DND-41 (cell line): ENCODE measurements at regions not wholly inside any gene's neighbourhood (a gene's known extent, or its start where the extent isn't known, plus 50 kb on each side); places are given as distances from the start of the nearest gene placed in this dataset.

Experiments used
- ATAC-seq: fragments of 200-7000 bp; cut with Tn5 transposase; 3 replicates; pipeline ENCODE4 v1.9.1; 2021; ENCODE audit warnings: low read depth; ENCODE audit not compliant: insufficient read depth
- DNase-seq: peaks from one replicate; pipeline ENCODE4 v3.0.0-alpha.2; 2020
- H2AFZ ChIP-seq: 2 replicates; pipeline ENCODE4 v1.6.0; 2012; ENCODE audit warnings: low read depth, low read length
- H3K27ac ChIP-seq: 2 replicates; pipeline ENCODE4 v1.5.1; 2012; ENCODE audit warnings: low read length, inconsistent platforms
- H3K27me3 ChIP-seq: fragments of 200-600 bp; sonication (generic); 2 replicates; pipeline ENCODE4 v1.6.0; 2012; ENCODE audit warnings: low read length, mild to moderate bottlenecking, inconsistent platforms; ENCODE audit not compliant: insufficient read depth, poor library complexity
- H3K36me3 ChIP-seq: 2 replicates; pipeline ENCODE4 v1.5.1; 2012; ENCODE audit warnings: low read length, inconsistent platforms; ENCODE audit not compliant: insufficient read depth
- H3K4me1 ChIP-seq: 2 replicates; pipeline ENCODE4 v1.5.1; 2012; ENCODE audit warnings: mild to moderate bottlenecking, low read length; ENCODE audit not compliant: insufficient read depth
- H3K4me2 ChIP-seq: 2 replicates; pipeline ENCODE4 v1.6.0; 2012; ENCODE audit warnings: mild to moderate bottlenecking, moderate library complexity, low read length, inconsistent platforms; ENCODE audit not compliant: insufficient read depth
- H3K4me3 ChIP-seq, 2 experiments: fragments of 200-600 bp in 1 of 2; shearing (Covaris generic) in 1 of 2; 2 replicates each; pipeline ENCODE4 v1.5.1; 2012 to 2016; ENCODE audit warnings: inconsistent platforms in 2 of 2, low read length in 2 of 2, mild to moderate bottlenecking in 2 of 2, low read depth in 1 of 2, moderate library complexity in 1 of 2
- H3K79me2 ChIP-seq: 2 replicates; pipeline ENCODE4 v1.6.0; 2012; ENCODE audit warnings: low read length, inconsistent platforms; ENCODE audit not compliant: insufficient read depth
- H3K9ac ChIP-seq: 2 replicates; pipeline ENCODE4 v1.6.0; 2012; ENCODE audit warnings: low read depth, mild to moderate bottlenecking, inconsistent platforms, low read length, moderate library complexity
- H3K9me3 ChIP-seq: 2 replicates; pipeline ENCODE4 v1.5.1; 2012; ENCODE audit warnings: low read length, moderate library complexity, mild to moderate bottlenecking, inconsistent platforms; ENCODE audit not compliant: insufficient read depth, severe bottlenecking
- H4K20me1 ChIP-seq: 2 replicates; pipeline ENCODE4 v1.6.0; 2012; ENCODE audit warnings: low read length; ENCODE audit not compliant: insufficient read depth
- CTCF ChIP-seq: IDR thresholded peaks from 2 replicates; pipeline ENCODE4 v1.5.1; 2012; ENCODE audit warnings: borderline replicate concordance, low read length, moderate library complexity, mild to moderate bottlenecking; ENCODE audit not compliant: poor library complexity, severe bottlenecking; ENCODE audit errors: extremely low read depth
- EZH2 ChIP-seq: IDR thresholded peaks from 3 replicates; pipeline ENCODE4 v1.6.1; 2012; ENCODE audit warnings: borderline replicate concordance, low read depth, mild to moderate bottlenecking, moderate library complexity, low read length, inconsistent platforms; ENCODE audit not compliant: severe bottlenecking

- H4K20me1 ChIP-seq, result no peaks in the 10 kb centered on the region
- no peaks in the 10 kb centered on the region for H3K36me3 ChIP-seq
- H3K4me3 ChIP-seq, result no peak overlapping the region
- DNase-seq (no peak), ATAC-seq (no peak)
- no peak overlapping the region for H2AFZ ChIP-seq
- no peaks in the 10 kb centered on the region for H3K79me2 ChIP-seq
- H3K27me3 ChIP-seq, result no peaks in the 10 kb centered on the region
- H3K27ac ChIP-seq, result no peak overlapping the region
- H3K9me3 ChIP-seq, result no peaks in the 10 kb centered on the region
- H3K4me2 ChIP-seq, result no peak overlapping the region
- no peaks in the 10 kb centered on the region for H3K4me1 ChIP-seq
- no peak for TF ChIP-seq EZH2
- TF ChIP-seq CTCF, result no peak
- H3K9ac ChIP-seq, result no peak overlapping the region
These were observed 107.7 kb upstream of the GDF10 start for GRCh38 chr10:47192273-47192672.

GRCh38 chr10:47193666-47194065, 106.3 kb upstream of the GDF10 start:
- TF ChIP-seq EZH2, result no peak
- TF ChIP-seq CTCF, result no peak
- no peak overlapping the region for H3K9ac ChIP-seq
- no peak overlapping the region for H2AFZ ChIP-seq
- no peaks in the 10 kb centered on the region for H4K20me1 ChIP-seq
- no peaks in the 10 kb centered on the region for H3K4me1 ChIP-seq
- no peaks in the 10 kb centered on the region for H3K36me3 ChIP-seq
- no peak overlapping the region for H3K27ac ChIP-seq
- H3K79me2 ChIP-seq, result no peaks in the 10 kb centered on the region
- no peaks in the 10 kb centered on the region for H3K27me3 ChIP-seq
- DNase-seq (no peak), ATAC-seq (no peak)
- H3K4me3 ChIP-seq, result no peak overlapping the region
- H3K4me2 ChIP-seq, result no peak overlapping the region
- H3K9me3 ChIP-seq, result no peaks in the 10 kb centered on the region

GRCh38 chr10:47195274-47195885, 104.6 kb upstream of the GDF10 start:
- Histone ChIP-seq H3K79me2 (no peaks in the 10 kb centered on the region), H3K9ac (no peak overlapping the region), H3K4me2 (no peak overlapping the region), H3K27me3 (no peaks in the 10 kb centered on the region), H3K4me1 (no peaks in the 10 kb centered on the region), H3K4me3 (no peak overlapping the region), H4K20me1 (no peaks in the 10 kb centered on the region), H3K36me3 (no peaks in the 10 kb centered on the region), H2AFZ (no peak overlapping the region), H3K9me3 (no peaks in the 10 kb centered on the region), H3K27ac (no peak overlapping the region)
- DNase-seq (no peak), ATAC-seq (no peak)
- no peak for TF ChIP-seq CTCF
- TF ChIP-seq EZH2, result no peak

- no peak for TF ChIP-seq CTCF
- no peak for TF ChIP-seq EZH2
- Histone ChIP-seq H3K4me1 (no peaks in the 10 kb centered on the region), H3K9ac (no peak overlapping the region), H3K79me2 (no peaks in the 10 kb centered on the region), H4K20me1 (no peaks in the 10 kb centered on the region), H3K36me3 (no peaks in the 10 kb centered on the region), H3K27ac (no peak overlapping the region), H2AFZ (no peak overlapping the region), H3K9me3 (no peaks in the 10 kb centered on the region), H3K4me2 (no peak overlapping the region), H3K4me3 (no peak overlapping the region), H3K27me3 (no peaks in the 10 kb centered on the region)
- ATAC-seq (no peak), DNase-seq (no peak)
These were observed 103.3 kb upstream of the GDF10 start for GRCh38 chr10:47196691-47197090.
